GM12872 (cell line): ENCODE measurements at regions not wholly inside any gene's neighbourhood (a gene's known extent, or its start where the extent isn't known, plus 50 kb on each side); places are given as distances from the start of the nearest gene placed in this dataset.

Source experiments
- CTCF ChIP-seq: IDR thresholded peaks from 3 replicates; pipeline ENCODE4 v1.5.1; 2011; ENCODE audit warnings: low read depth, mild to moderate bottlenecking, low read length, moderate library complexity; ENCODE audit not compliant: insufficient read depth

GRCh38 chr5:56478062-56478461, 244.9 kb upstream of the ANKRD55 start:
- no peak for TF ChIP-seq CTCF

DNA sequence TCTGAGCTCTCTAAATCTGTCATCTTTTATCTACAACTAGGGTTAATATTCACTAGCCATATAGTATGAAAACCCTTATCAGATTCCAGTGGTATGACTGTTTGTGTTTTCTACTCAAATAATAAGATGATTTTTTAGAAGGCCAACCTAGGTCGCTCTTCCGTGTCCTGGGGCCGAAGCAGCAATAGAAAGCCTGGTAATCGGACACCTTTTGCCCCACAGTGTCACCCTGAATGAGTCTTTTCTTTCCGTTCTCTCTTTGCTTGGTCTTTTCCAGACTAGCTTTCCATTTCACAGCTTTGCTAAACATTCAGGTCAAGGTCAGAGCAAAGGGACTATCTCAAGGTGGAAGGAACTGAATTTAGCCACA, 243.3 kb upstream of the ANKRD55 start:
- no peak for TF ChIP-seq CTCF

- no peak for TF ChIP-seq CTCF
Observed at GRCh38 chr5:56475689-56476486, 242.8 kb upstream of the ANKRD55 start.

GRCh38 chr5:56471707-56472106, 238.6 kb upstream of the ANKRD55 start:
- no peak for TF ChIP-seq CTCF

DNA sequence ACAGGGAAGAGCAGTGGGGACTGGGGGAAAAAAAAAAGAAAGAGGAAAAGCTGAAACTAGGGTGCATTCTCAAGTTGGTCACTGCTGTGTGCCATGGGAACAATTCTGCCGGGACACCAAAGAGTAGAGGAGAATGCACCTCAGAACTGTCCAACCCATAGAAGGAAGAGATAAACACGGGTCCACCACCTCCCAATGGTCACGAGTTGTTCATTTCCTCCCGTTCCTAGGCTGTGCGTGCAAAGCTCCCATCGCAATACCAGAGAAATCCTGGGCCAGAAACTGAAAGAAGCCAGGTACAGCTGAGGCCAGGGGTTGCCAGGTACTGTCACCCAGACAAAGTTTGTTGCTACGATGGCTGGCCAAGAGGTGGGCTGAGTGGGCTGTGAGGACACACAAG, 236.9 kb upstream of the ANKRD55 start:
- TF ChIP-seq CTCF: no peak

GRCh38 chr5:56468277-56468676, 235.1 kb upstream of the ANKRD55 start:
- TF ChIP-seq CTCF: no peak

DNA sequence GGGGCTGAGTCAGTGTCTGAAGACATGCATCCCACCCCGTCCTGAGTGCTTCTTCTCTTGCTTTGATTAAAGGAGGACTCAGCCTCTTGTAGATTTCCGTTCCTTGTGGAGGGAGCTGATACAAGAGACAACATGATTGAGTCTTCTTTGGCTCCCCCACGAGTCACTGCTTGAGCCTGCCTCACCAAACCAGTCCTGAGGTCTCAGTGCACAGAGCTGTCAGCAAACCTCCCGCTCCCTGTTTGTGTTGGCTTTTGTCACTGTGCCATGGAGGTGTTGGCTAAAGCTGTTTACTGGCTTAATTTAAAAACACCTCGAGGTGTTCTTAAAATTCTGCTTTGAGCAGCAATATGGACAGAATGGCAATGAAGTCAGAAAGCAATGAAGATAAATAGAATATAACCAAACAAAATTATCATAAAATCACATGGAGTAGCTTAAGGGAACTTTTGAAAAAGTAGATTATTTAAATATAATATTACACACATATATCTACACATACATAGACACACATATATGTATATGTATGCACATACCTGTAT, 234.1 kb upstream of the ANKRD55 start:
- TF ChIP-seq CTCF: no peak
